ENCODE measurements at regions not wholly inside any gene's neighbourhood (a gene's known extent, or its start where the extent isn't known, plus 50 kb on each side); places are given as distances from the start of the nearest gene placed in this dataset.
"Not testable (repeated sequence)": the region's sequence is repeated elsewhere in the genome, so short reads cannot be mapped to it uniquely, and the experiment has no call there.

DNA sequence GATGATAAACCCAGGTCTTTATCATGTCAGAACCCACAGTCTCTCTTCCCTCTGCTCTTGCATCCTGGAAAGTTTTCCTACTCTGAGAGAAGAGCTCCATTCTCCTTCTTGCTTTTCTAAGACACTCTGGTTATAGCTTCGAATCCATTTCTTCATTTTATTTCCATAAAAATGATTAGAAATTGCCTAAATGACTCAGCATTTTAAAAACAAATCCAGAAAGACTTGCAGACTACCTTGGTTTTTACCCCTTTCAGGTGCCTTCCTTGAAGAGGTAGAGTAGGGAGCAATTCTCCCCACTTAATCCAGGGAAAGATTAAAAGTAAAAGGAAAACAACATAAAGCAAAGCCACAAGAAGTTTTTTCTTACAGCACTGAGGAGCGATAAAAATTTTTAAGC, 1256.0 kb downstream of the ROBO1 start:
- no peak for DNase-seq (ENCODE audit: low read depth, low spot score)

DNA sequence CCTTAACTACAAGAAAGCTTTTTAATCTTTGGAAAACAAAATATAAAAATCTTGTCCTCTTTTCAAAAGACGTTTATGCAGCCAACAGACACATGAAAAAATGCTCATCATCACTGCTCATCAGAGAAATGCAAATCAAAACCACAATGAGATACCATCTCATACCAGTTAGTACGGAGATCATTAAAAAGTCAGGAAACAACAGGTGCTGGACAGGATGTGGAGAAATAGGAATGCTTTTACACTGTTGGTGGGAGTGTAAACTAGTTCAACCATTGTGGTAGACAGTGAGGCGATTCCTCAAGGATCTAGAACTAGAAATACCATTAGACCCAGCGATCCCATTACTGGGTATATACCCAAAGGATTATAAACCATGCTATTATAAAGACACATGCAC, 1255.0 kb downstream of the ROBO1 start:
- DNase-seq (ENCODE audit: low read depth, low spot score), result not testable (repeated sequence)

DNA sequence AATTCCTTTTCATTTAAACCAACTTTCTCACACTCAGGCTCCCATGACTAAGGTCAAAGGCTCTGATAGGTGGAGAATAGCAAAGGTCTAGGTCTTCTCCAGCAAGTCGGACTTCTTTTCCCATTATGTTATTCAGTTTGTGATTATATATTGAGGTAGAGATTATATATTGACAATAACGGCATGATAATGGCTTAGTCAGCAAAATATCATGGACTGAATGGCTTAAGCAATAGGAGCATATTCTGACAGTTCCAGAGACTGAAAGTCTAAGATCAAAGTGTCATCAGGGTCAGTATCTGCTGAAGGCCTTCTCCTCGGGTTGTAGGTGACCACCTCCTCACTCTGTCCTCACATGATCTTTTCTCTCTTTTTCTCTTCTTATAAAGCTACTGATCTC, 1251.4 kb downstream of the ROBO1 start:
- DNase-seq (ENCODE audit: low read depth, low spot score), result no peak

DNA sequence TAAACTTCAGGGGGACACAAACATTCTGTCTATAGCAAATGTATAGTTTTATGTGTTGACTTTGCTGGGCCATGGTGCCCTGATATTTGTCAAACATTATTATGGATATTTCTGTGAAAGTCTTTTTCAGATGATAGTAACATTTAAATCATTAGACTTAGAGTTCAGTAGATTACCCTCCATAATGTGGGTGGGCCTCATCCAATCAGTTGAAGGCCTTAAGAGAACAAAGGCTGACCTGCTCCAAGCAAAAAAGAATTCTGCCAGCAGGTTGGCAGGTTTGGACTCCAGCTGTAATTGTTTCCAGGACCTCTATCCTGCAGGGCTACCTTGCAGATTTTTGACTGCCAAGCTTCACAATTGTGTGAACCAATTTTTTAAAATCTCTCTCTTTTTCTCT, 1250.9 kb downstream of the ROBO1 start:
- DNase-seq (ENCODE audit: low read depth, low spot score), result no peak

DNA sequence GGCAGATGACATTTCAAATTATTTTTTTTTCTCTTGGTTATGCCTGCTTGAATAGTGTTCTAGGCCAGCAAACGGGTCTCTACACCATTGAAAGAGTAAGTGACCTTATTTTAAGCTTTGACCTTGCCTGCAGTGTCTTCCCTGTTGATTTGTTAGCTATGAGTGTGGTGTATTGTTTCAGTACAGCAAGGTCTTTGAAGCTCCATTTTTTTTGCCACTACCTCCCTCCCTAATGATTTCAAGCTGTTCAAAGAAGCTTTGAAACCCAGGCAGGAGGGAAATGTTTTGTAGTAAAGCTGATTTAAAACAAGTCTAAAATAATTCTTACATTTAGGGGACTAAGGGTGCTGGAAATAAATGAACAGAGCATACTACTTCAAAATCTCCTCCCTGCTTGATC, 1249.8 kb downstream of the ROBO1 start:
- DNase-seq (ENCODE audit: low read depth, low spot score), result no peak

DNA sequence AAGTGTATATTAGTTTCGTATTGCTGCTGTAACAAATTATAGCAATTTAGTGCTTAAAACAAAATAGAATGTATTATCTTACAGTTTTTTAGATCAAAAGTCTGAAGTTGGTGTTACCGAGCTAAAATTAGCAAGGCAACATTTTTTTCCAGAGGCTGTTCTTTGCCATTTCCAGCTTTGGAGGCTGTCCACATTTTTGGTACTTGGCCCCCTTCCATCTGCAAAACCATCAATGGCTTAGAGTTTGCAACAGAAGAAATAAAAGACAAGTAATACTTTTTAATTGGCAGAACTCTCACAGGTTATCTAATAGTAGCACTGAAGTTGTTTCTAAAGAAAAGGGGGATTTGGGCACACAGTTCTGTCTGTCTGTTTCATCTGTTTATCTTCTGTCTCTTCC, 1248.5 kb downstream of the ROBO1 start:
- DNase-seq (ENCODE audit: low read depth, low spot score), result peak; percentile 86

DNA sequence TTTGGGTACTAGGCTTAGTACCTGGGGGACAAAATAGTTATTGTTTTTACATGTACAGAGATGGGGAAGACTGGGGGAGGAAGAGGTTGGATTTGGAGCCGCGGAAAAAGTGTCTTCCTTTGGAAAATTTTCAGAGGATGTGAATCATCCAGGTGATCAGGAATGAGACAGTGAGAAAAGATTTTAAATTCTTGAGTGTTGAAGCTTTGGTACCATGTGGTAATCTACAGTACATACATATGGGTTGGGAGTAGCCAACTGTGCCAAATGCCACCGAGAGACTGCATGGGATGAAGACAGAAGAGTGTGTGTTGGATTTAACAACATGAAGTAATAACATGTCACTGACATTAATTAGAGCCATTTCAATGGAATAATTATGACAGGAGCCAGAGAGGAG, 1238.2 kb downstream of the ROBO1 start:
- no peak for DNase-seq (ENCODE audit: low read depth, low spot score)

DNA sequence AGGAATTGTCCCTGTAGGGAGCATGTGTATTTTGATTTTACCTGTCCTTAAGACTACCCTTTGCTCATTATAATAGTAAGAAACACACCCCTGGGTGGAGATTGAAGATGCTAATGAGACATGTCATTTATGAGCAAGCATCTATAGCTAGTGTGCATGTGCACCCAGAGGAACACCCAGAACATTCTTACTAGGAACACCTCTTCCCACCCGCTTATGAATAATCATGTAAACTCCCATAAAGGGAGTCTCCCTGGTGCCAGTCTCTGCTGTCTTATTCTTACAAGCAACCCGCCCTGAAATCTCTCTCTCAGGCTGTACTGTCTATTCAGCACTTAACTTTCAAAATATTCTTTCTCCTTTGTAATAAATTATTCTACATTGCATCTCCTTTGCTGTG, 1227.3 kb downstream of the ROBO1 start:
- DNase-seq (ENCODE audit: low read depth, low spot score), result no peak

DNA sequence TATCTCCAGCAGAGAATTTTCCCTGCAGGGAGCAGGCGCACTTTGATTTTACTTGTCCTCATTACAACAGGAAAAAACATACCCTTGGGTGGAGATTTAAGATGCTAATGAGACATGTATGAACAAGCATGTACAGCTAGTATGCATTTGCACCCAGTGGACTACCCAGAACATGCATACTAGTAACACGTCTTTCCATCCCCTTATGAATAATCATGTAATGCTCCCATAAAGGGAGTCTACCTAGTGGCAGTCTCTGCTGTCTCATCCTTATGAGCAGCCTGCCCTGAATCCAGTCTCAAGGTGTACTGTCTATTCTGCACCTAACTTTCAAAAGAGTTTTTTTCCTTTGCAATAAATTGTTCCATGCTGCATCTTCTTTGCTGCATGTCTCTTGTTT, 1222.0 kb downstream of the ROBO1 start:
- DNase-seq (ENCODE audit: low read depth, low spot score), result no peak

Measured in astrocyte of the hippocampus (primary cell).